CD4-positive, CD25-positive, alpha-beta regulatory T cell (primary cell): ENCODE measurements at regions not wholly inside any gene's neighbourhood (a gene's known extent, or its start where the extent isn't known, plus 50 kb on each side); places are given as distances from the start of the nearest gene placed in this dataset.

Experiments
- ATAC-seq, 2 donors: fragments of 150-1000 bp; cut with Tn5 transposase; one replicate each; pipeline ENCODE4 v1.10.0; 2021; ENCODE audit warnings: low read depth in 2 of 2, moderate number of reproducible peaks in 2 of 2, moderate library complexity in 1 of 2
- DNase-seq, 3 donors: peaks; one replicate each; pipeline versions ENCODE4 v3.0.0 to v3.0.0-alpha.2; 2012 to 2022; ENCODE audit warnings: mixed read lengths in 1 of 3
- H3K27ac ChIP-seq: one replicate; pipeline ENCODE4 v1.7.0; 2013; ENCODE audit warnings: mild to moderate bottlenecking, low read length; ENCODE audit not compliant: insufficient read depth, poor library complexity, severe bottlenecking
- H3K27me3 ChIP-seq: one replicate; pipeline ENCODE4 v1.7.0; 2013; ENCODE audit warnings: low read length; ENCODE audit not compliant: control insufficient read depth, insufficient read depth
- H3K36me3 ChIP-seq: one replicate; pipeline ENCODE4 v1.7.0; 2013; ENCODE audit warnings: mild to moderate bottlenecking, low read length, moderate library complexity; ENCODE audit not compliant: control insufficient read depth, insufficient read depth
- H3K4me1 ChIP-seq: 2 replicates; pipeline ENCODE4 v1.7.0; 2013; ENCODE audit warnings: mild to moderate bottlenecking, low read length; ENCODE audit not compliant: insufficient read depth, control insufficient read depth, poor library complexity, severe bottlenecking
- H3K4me3 ChIP-seq: one replicate; pipeline ENCODE4 v1.7.0; 2013; ENCODE audit warnings: low read depth, mild to moderate bottlenecking, low read length, moderate library complexity
- H3K9me3 ChIP-seq, 2 experiments: 1 replicate in 1 of 2; 2 replicates in 1 of 2; pipeline ENCODE4 v1.7.0; 2013; ENCODE audit warnings: low read length in 2 of 2, mild to moderate bottlenecking in 1 of 2, moderate library complexity in 1 of 2; ENCODE audit not compliant: control insufficient read depth in 2 of 2
- H3K27ac Mint-ChIP-seq, 3 donors: one replicate each; pipeline ENCODE4 v1.8.0; 2020 to 2022; ENCODE audit warnings: mild to moderate bottlenecking in 3 of 3, mixed read lengths in 3 of 3, moderate library complexity in 2 of 3
- H3K27me3 Mint-ChIP-seq: one replicate; pipeline ENCODE4 v1.8.0; 2022; ENCODE audit warnings: mild to moderate bottlenecking, mixed read lengths
- H3K36me3 Mint-ChIP-seq: one replicate; pipeline ENCODE4 v1.8.0; 2020; ENCODE audit warnings: mixed read lengths
- H3K4me1 Mint-ChIP-seq, 4 donors: one replicate each; pipeline ENCODE4 v1.8.0; 2020 to 2022; ENCODE audit warnings: mixed read lengths in 4 of 4, mild to moderate bottlenecking in 1 of 4
- H3K4me3 Mint-ChIP-seq, 4 donors: one replicate each; pipeline ENCODE4 v1.8.0; 2020 to 2022; ENCODE audit warnings: mild to moderate bottlenecking in 4 of 4, mixed read lengths in 4 of 4, moderate library complexity in 3 of 4
- H3K9me3 Mint-ChIP-seq, 7 donors: one replicate each; pipeline ENCODE4 v1.8.0; 2020 to 2022; ENCODE audit warnings: mixed read lengths in 7 of 7, mild to moderate bottlenecking in 3 of 7, moderate library complexity in 2 of 7

DNA sequence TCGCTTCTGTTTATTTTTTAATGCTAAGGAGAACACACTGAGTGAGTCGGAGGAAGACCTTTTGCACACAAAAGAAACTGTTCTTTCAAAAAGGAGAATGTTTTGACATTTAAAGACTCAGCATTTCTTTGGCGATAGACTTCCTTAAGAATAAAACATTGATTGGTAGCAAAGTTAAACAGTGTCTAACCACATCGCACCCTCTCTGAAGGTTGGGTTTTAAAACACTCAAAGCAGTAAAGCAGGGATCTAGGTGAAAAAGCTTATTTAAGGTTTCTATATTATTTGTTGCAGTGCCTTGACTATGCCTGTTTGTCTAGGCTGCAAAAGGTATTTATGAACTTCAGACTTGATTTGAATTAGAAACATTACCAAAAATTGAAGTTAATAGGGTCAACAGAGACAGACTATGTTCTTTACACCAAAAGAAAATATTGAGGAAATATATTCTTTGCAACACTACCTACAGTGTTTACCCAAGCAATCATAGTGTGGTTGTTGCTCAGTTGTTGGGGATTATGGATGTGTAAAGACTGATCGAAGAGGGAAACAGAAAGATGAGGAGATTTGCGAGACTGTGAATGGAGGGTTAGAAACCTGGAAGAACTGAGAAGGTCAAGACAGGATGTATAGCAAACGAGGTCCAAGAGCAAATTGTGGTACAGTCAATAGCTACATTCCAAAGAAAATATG is 297.8 kb upstream of the SLC39A10 start:
- no peaks in the 10 kb centered on the region for H3K4me1 ChIP-seq
- no peaks in the 10 kb centered on the region for H3K36me3 ChIP-seq
- peaks cover 3 to 17% (median 5%) of the 10 kb centered on the region in 4 donors for H3K4me1 Mint-ChIP-seq
- H3K27me3 ChIP-seq: no peaks in the 10 kb centered on the region
- H3K36me3 Mint-ChIP-seq: no peaks in the 10 kb centered on the region
- H3K4me3 ChIP-seq: no peak overlapping the region
- peak overlapping the region in 1 of 3 donors; percentile 3 for H3K27ac Mint-ChIP-seq
- no peak overlapping the region for H3K27ac ChIP-seq
- H3K9me3 Mint-ChIP-seq: peaks cover 0 to 5% (median 1%) of the 10 kb centered on the region in 7 donors
- no peak for ATAC-seq
- no peak overlapping the region for H3K4me3 Mint-ChIP-seq
- DNase-seq: no peak
- H3K27me3 Mint-ChIP-seq: no peaks in the 10 kb centered on the region
- no peaks in the 10 kb centered on the region for H3K9me3 ChIP-seq

GRCh38 chr2:195356920-195357440 is 300.0 kb upstream of the SLC39A10 start:
- H3K36me3 Mint-ChIP-seq: no peaks in the 10 kb centered on the region
- H3K27ac Mint-ChIP-seq: no peak overlapping the region
- H3K27me3 Mint-ChIP-seq: no peaks in the 10 kb centered on the region
- peaks cover 0 to 5% (median 1%) of the 10 kb centered on the region in 7 donors for H3K9me3 Mint-ChIP-seq
- H3K4me1 Mint-ChIP-seq: peaks cover 4 to 17% (median 5%) of the 10 kb centered on the region in 4 donors
- H3K27me3 ChIP-seq: no peaks in the 10 kb centered on the region
- H3K4me1 ChIP-seq: no peaks in the 10 kb centered on the region
- no peak overlapping the region for H3K4me3 Mint-ChIP-seq
- H3K36me3 ChIP-seq: no peaks in the 10 kb centered on the region
- no peaks in the 10 kb centered on the region for H3K9me3 ChIP-seq
- H3K4me3 ChIP-seq: no peak overlapping the region
- DNase-seq (no peak), ATAC-seq (no peak)
- H3K27ac ChIP-seq: no peak overlapping the region

GRCh38 chr2:195356026-195356425 is 301.0 kb upstream of the SLC39A10 start:
- Histone ChIP-seq H3K4me1 (no peaks in the 10 kb centered on the region), H3K36me3 (no peaks in the 10 kb centered on the region), H3K9me3 (no peaks in the 10 kb centered on the region), H3K27me3 (no peaks in the 10 kb centered on the region), H3K4me3 (no peak overlapping the region), H3K27ac (no peak overlapping the region)
- no peaks in the 10 kb centered on the region for H3K27me3 Mint-ChIP-seq
- no peak overlapping the region for H3K4me3 Mint-ChIP-seq
- ATAC-seq: no peak
- no peaks in the 10 kb centered on the region for H3K36me3 Mint-ChIP-seq
- peak overlapping the region in 1 of 3 donors; percentile 59 for H3K27ac Mint-ChIP-seq
- peaks cover 4 to 17% (median 5%) of the 10 kb centered on the region in 4 donors for H3K4me1 Mint-ChIP-seq
- H3K9me3 Mint-ChIP-seq: peaks cover 0 to 5% (median 1%) of the 10 kb centered on the region in 7 donors
- no peak for DNase-seq

DNA sequence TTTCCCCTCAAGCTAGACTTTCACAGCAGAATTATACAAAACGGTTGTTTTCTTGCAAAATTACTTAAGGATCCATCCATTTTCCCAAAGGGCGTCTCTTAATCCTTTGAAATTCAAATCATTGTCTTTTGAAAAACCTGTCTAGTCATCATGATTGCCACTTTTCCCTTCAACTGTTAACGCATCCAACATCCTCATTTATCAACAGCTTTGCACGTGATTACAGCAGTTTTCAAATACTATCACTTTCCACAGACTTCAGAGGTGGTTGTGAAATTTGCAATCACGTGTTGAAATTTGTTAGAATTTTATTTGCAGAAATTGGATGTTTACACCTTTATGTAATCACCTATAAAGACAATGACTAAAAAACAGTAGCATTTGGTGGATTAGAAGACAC is 304.4 kb upstream of the SLC39A10 start:
- Mint-ChIP-seq H3K27me3 (peaks cover 4% of the 10 kb centered on the region), H3K36me3 (no peaks in the 10 kb centered on the region), H3K9me3 (peaks cover 0 to 5% (median 4%) of the 10 kb centered on the region in 7 donors), H3K4me3 (no peak overlapping the region), H3K4me1 (peaks cover 0 to 2% (median 0%) of the 10 kb centered on the region in 4 donors), H3K27ac (peak overlapping the region in 2 of 3 donors; percentile 14 to 77)
- Histone ChIP-seq H3K4me1 (no peaks in the 10 kb centered on the region), H3K36me3 (no peaks in the 10 kb centered on the region), H3K4me3 (no peak overlapping the region), H3K9me3 (no peaks in the 10 kb centered on the region), H3K27me3 (no peaks in the 10 kb centered on the region), H3K27ac (no peak overlapping the region)
- no peak for DNase-seq
- ATAC-seq: no peak

- Mint-ChIP-seq H3K27ac (peak overlapping the region in 1 of 3 donors; percentile 17), H3K9me3 (peaks cover 0 to 8% (median 0%) of the 10 kb centered on the region in 7 donors), H3K4me3 (no peak overlapping the region), H3K4me1 (peaks cover 0 to 5% (median 4%) of the 10 kb centered on the region in 4 donors), H3K27me3 (peaks cover 7% of the 10 kb centered on the region), H3K36me3 (no peaks in the 10 kb centered on the region)
- no peak for ATAC-seq
- Histone ChIP-seq H3K27ac (no peak overlapping the region), H3K36me3 (no peaks in the 10 kb centered on the region), H3K27me3 (no peaks in the 10 kb centered on the region), H3K4me3 (no peak overlapping the region), H3K4me1 (no peaks in the 10 kb centered on the region), H3K9me3 (no peaks in the 10 kb centered on the region)
- no peak for DNase-seq
These were observed 313.0 kb upstream of the SLC39A10 start for GRCh38 chr2:195343942-195344530.

DNA sequence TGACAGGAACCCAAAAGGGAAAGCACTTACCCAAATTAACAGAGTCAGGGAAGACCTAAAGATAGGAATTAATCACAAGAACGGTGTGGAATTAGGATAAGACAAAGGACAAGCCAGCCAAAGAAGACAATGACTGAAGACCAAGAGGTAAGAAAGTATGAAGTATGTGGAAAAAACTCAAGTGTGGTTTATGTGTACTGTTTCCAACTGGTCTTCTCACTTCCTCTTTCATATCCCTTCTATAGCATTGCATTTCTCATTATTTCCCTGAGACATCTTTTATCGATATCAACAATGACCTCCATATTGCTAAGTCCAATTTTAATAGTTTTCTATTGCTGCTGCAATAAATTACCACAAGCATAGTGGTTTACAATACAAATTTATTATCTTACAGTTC is 313.5 kb upstream of the SLC39A10 start:
- no peak for ATAC-seq
- H3K36me3 Mint-ChIP-seq: no peaks in the 10 kb centered on the region

GRCh38 chr2:195342061-195342460 is 315.0 kb upstream of the SLC39A10 start:
- no peak overlapping the region for H3K27ac Mint-ChIP-seq
- ATAC-seq: no peak
- H3K4me1 Mint-ChIP-seq: peaks cover 0 to 5% (median 4%) of the 10 kb centered on the region in 4 donors
- no peak overlapping the region for H3K4me3 Mint-ChIP-seq
- Histone ChIP-seq H3K4me1 (no peaks in the 10 kb centered on the region), H3K27me3 (no peaks in the 10 kb centered on the region), H3K27ac (no peak overlapping the region), H3K4me3 (no peak overlapping the region), H3K36me3 (no peaks in the 10 kb centered on the region), H3K9me3 (no peaks in the 10 kb centered on the region)
- H3K36me3 Mint-ChIP-seq: no peaks in the 10 kb centered on the region
- peaks cover 4% of the 10 kb centered on the region for H3K27me3 Mint-ChIP-seq
- peaks cover 0 to 8% (median 0%) of the 10 kb centered on the region in 7 donors for H3K9me3 Mint-ChIP-seq
- DNase-seq: no peak

More for the DNA sequence above, 313.5 kb upstream of the SLC39A10 start:
- Mint-ChIP-seq H3K4me3 (no peak overlapping the region), H3K9me3 (peaks cover 0 to 8% (median 0%) of the 10 kb centered on the region in 7 donors), H3K27me3 (peaks cover 4% of the 10 kb centered on the region), H3K4me1 (peaks cover 0 to 5% (median 4%) of the 10 kb centered on the region in 4 donors), H3K27ac (peak overlapping the region in 2 of 3 donors; percentile 17 to 53)
- Histone ChIP-seq H3K9me3 (no peaks in the 10 kb centered on the region), H3K27me3 (no peaks in the 10 kb centered on the region), H3K27ac (no peak overlapping the region), H3K4me1 (no peaks in the 10 kb centered on the region), H3K4me3 (no peak overlapping the region), H3K36me3 (no peaks in the 10 kb centered on the region)
- no peak for DNase-seq
